HEK293T (cell line): ENCODE measurements at regions not wholly inside any gene's neighbourhood (a gene's known extent, or its start where the extent isn't known, plus 50 kb on each side); places are given as distances from the start of the nearest gene placed in this dataset.

ENCODE experiments used
- BHLHE40 ChIP-seq: fragments of 450-650 bp; IDR thresholded peaks from 2 replicates; pipeline ENCODE4 v1.6.1; 2016; ENCODE audit warnings: mild to moderate bottlenecking, moderate library complexity, borderline replicate concordance
- CTBP1 ChIP-seq: fragments of 450-650 bp; IDR thresholded peaks from 2 replicates; pipeline ENCODE4 v1.6.1; 2016; ENCODE audit warnings: borderline replicate concordance
- ELF4 ChIP-seq: fragments of 450-650 bp; IDR thresholded peaks from 2 replicates; pipeline ENCODE4 v1.6.1; 2017; ENCODE audit warnings: antibody characterized with exemption
- FOXA1 ChIP-seq: fragments of 450-650 bp; IDR thresholded peaks from 2 replicates; pipeline ENCODE4 v1.6.1; 2016; ENCODE audit warnings: mild to moderate bottlenecking
- FOXM1 ChIP-seq: fragments of 450-650 bp; IDR thresholded peaks from 2 replicates; pipeline ENCODE4 v1.6.1; 2017; ENCODE audit warnings: mild to moderate bottlenecking, borderline replicate concordance
- HDGF ChIP-seq: fragments of 450-650 bp; IDR thresholded peaks from 2 replicates; pipeline ENCODE4 v1.6.1; 2017; ENCODE audit warnings: antibody characterized with exemption, borderline replicate concordance
- L3MBTL2 ChIP-seq: fragments of 450-650 bp; conservative IDR thresholded peaks from 2 replicates; pipeline ENCODE4 v1.6.1; 2016; ENCODE audit warnings: mild to moderate bottlenecking
- NFRKB ChIP-seq: fragments of 450-650 bp; IDR thresholded peaks from 2 replicates; pipeline ENCODE4 v1.6.1; 2016; ENCODE audit warnings: mild to moderate bottlenecking, moderate library complexity
- SP1 ChIP-seq: fragments of 450-650 bp; IDR thresholded peaks from 2 replicates; pipeline ENCODE4 v1.6.1; 2017
- SUZ12 ChIP-seq: fragments of 450-650 bp; IDR thresholded peaks from 2 replicates; pipeline ENCODE4 v1.6.1; 2016; ENCODE audit warnings: mild to moderate bottlenecking
- TARDBP ChIP-seq: fragments of 450-650 bp; IDR thresholded peaks from 2 replicates; pipeline ENCODE4 v1.6.1; 2016
- ZNF384 ChIP-seq: fragments of 450-650 bp; IDR thresholded peaks from 2 replicates; pipeline ENCODE4 v1.6.1; 2016
- TF ChIP-seq, protein P1 (sequence below): fragments of 450-650 bp; IDR thresholded peaks from 2 replicates; pipeline ENCODE4 v1.6.1; 2016

- TF ChIP-seq L3MBTL2 (no peak), FOXM1 (no peak), SP1 (no peak), ELF4 (no peak), FOXA1 (no peak), TARDBP (no peak), HDGF (no peak), SUZ12 (no peak), NFRKB (no peak), BHLHE40 (no peak), CTBP1 (no peak), ZNF384 (no peak)
- TF ChIP-seq, protein P1, sequence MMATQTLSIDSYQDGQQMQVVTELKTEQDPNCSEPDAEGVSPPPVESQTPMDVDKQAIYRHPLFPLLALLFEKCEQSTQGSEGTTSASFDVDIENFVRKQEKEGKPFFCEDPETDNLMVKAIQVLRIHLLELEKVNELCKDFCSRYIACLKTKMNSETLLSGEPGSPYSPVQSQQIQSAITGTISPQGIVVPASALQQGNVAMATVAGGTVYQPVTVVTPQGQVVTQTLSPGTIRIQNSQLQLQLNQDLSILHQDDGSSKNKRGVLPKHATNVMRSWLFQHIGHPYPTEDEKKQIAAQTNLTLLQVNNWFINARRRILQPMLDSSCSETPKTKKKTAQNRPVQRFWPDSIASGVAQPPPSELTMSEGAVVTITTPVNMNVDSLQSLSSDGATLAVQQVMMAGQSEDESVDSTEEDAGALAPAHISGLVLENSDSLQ: no peak
These were observed 1515.7 kb upstream of the TENM3 start for GRCh38 chr4:180727478-180727877.
